ENCODE measurements at regions not wholly inside any gene's neighbourhood (a gene's known extent, or its start where the extent isn't known, plus 50 kb on each side); places are given as distances from the start of the nearest gene placed in this dataset.

GRCh38 chr20:16678779-16679178, 51.0 kb upstream of the SNRPB2 start:
- no peak for TF ChIP-seq EZH2 (IDR thresholded peaks at IDR 0.05; ENCODE audit: borderline replicate concordance, low read depth, low read length, severe bottlenecking)
- TF ChIP-seq, protein P1, sequence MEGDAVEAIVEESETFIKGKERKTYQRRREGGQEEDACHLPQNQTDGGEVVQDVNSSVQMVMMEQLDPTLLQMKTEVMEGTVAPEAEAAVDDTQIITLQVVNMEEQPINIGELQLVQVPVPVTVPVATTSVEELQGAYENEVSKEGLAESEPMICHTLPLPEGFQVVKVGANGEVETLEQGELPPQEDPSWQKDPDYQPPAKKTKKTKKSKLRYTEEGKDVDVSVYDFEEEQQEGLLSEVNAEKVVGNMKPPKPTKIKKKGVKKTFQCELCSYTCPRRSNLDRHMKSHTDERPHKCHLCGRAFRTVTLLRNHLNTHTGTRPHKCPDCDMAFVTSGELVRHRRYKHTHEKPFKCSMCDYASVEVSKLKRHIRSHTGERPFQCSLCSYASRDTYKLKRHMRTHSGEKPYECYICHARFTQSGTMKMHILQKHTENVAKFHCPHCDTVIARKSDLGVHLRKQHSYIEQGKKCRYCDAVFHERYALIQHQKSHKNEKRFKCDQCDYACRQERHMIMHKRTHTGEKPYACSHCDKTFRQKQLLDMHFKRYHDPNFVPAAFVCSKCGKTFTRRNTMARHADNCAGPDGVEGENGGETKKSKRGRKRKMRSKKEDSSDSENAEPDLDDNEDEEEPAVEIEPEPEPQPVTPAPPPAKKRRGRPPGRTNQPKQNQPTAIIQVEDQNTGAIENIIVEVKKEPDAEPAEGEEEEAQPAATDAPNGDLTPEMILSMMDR (IDR thresholded peaks at IDR 0.05; ENCODE audit: borderline replicate concordance, extremely low read depth, low read length, poor library complexity, severe bottlenecking), result no peak
